ENCODE measurements at regions not wholly inside any gene's neighbourhood (a gene's known extent, or its start where the extent isn't known, plus 50 kb on each side); places are given as distances from the start of the nearest gene placed in this dataset.

DNA sequence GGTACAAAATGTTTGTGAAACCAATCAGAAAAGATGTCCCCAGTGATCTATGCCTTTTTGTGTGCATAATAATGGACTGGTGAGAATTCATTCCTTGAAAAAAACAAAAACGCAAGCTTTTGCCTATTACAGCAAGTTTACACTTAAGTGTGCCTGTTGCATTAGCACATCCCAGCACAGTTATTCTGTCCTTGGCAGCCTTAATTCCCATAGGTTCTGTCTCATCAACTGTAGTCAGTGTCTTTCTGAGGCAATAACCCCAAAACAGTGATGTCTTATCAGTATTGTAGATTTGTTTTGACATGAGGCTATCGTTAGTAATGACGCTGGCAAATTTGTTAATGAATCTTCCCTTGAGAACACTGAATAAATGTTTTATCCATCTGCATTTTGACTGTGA is 109.9 kb upstream of the KCTD3 start:
- TF ChIP-seq, protein P1, sequence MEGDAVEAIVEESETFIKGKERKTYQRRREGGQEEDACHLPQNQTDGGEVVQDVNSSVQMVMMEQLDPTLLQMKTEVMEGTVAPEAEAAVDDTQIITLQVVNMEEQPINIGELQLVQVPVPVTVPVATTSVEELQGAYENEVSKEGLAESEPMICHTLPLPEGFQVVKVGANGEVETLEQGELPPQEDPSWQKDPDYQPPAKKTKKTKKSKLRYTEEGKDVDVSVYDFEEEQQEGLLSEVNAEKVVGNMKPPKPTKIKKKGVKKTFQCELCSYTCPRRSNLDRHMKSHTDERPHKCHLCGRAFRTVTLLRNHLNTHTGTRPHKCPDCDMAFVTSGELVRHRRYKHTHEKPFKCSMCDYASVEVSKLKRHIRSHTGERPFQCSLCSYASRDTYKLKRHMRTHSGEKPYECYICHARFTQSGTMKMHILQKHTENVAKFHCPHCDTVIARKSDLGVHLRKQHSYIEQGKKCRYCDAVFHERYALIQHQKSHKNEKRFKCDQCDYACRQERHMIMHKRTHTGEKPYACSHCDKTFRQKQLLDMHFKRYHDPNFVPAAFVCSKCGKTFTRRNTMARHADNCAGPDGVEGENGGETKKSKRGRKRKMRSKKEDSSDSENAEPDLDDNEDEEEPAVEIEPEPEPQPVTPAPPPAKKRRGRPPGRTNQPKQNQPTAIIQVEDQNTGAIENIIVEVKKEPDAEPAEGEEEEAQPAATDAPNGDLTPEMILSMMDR (IDR thresholded peaks at IDR 0.05), result no peak
- no peaks in the 10 kb centered on the region for H3K9me3 Mint-ChIP-seq (ENCODE audit: low read depth)
- no peak overlapping the region for H3K4me3 Mint-ChIP-seq (ENCODE audit: unreplicated experiment)
- H3K4me1 Mint-ChIP-seq (ENCODE audit: low read depth), result no peaks in the 10 kb centered on the region
- DNase-seq (ENCODE audit: low spot score), result no peak
- no peaks in the 10 kb centered on the region for H3K36me3 Mint-ChIP-seq (ENCODE audit: low read depth)
- H3K27ac Mint-ChIP-seq (ENCODE audit: unreplicated experiment), result no peak overlapping the region
- peaks cover 27% of the 10 kb centered on the region for H3K27me3 Mint-ChIP-seq (ENCODE audit: low read depth)

DNA sequence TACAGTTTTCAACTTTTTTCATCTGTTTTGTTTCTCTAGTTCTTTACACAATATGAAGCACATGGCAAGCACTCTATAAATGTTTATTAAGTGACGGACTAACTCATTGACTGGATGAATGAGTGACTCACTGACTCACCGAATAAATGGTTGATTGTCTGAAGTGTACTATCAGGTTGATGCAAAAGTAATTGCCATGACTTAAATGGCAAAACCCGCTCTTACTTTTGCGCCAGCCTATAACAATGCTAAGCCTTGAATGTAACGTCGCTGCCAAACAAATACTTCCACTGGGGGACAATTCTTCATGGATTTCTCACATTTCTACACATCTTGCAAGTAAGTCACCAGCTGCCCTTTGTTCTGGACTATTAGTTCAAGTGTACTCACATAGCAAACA is 109.0 kb upstream of the KCTD3 start:
- Mint-ChIP-seq H3K4me3 (ENCODE audit: unreplicated experiment) (no peak overlapping the region), H3K4me1 (ENCODE audit: low read depth) (no peaks in the 10 kb centered on the region), H3K27ac (ENCODE audit: unreplicated experiment) (no peak overlapping the region), H3K9me3 (ENCODE audit: low read depth) (no peaks in the 10 kb centered on the region), H3K27me3 (ENCODE audit: low read depth) (peaks cover 26% of the 10 kb centered on the region), H3K36me3 (ENCODE audit: low read depth) (no peaks in the 10 kb centered on the region)
- TF ChIP-seq, protein P1 (IDR thresholded peaks at IDR 0.05), result no peak
- no peak for DNase-seq (ENCODE audit: low spot score)

DNA sequence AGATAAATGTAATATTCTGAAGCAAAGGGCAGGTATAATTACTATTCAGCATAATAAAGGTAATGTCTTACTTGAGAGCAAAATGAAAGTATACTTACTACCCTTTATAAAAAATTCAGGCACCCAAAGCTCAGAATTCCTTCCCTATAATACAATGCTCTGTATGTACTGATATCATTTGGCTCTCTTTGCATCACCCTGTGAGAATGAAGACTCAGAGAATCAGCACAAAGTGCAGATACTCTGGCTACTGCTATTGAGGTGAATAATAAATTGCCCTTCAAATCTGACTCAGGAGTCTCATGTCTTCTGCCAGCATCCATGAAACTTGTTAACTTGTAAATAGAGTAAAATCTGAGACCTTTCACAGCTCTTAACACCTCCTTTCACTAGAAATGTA is 108.5 kb upstream of the KCTD3 start:
- TF ChIP-seq, protein P1 (IDR thresholded peaks at IDR 0.05), result no peak
- Mint-ChIP-seq H3K4me3 (ENCODE audit: unreplicated experiment) (no peak overlapping the region), H3K36me3 (ENCODE audit: low read depth) (no peaks in the 10 kb centered on the region), H3K9me3 (ENCODE audit: low read depth) (no peaks in the 10 kb centered on the region), H3K4me1 (ENCODE audit: low read depth) (no peaks in the 10 kb centered on the region), H3K27me3 (ENCODE audit: low read depth) (peaks cover 22% of the 10 kb centered on the region), H3K27ac (ENCODE audit: unreplicated experiment) (no peak overlapping the region)
- no peak for DNase-seq (ENCODE audit: low spot score)

DNA sequence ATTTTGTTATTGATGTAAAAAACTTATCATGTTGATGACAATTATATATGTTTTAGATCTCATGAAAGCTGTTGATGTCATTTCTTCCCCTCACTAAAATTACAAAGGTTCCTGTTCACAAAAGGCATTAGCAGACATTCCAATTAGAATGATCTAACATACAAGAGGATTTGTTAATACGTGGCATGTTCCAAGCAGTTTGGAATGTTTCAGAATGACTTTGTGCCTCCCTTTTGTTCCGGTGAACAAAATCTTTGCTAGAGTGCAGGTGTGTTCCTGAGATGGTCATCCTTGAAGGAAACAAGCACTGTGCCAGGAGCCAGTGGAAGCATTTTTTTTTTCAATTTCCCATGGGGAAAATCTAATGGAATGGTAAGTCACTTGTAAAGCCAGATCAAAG is 108.0 kb upstream of the KCTD3 start:
- H3K4me1 Mint-ChIP-seq (ENCODE audit: low read depth), result no peaks in the 10 kb centered on the region
- peaks cover 21% of the 10 kb centered on the region for H3K27me3 Mint-ChIP-seq (ENCODE audit: low read depth)
- DNase-seq (ENCODE audit: low spot score), result no peak
- H3K9me3 Mint-ChIP-seq (ENCODE audit: low read depth), result no peaks in the 10 kb centered on the region
- no peak overlapping the region for H3K4me3 Mint-ChIP-seq (ENCODE audit: unreplicated experiment)
- H3K27ac Mint-ChIP-seq (ENCODE audit: unreplicated experiment), result no peak overlapping the region
- TF ChIP-seq, protein P1 (IDR thresholded peaks at IDR 0.05), result no peak
- H3K36me3 Mint-ChIP-seq (ENCODE audit: low read depth), result no peaks in the 10 kb centered on the region

DNA sequence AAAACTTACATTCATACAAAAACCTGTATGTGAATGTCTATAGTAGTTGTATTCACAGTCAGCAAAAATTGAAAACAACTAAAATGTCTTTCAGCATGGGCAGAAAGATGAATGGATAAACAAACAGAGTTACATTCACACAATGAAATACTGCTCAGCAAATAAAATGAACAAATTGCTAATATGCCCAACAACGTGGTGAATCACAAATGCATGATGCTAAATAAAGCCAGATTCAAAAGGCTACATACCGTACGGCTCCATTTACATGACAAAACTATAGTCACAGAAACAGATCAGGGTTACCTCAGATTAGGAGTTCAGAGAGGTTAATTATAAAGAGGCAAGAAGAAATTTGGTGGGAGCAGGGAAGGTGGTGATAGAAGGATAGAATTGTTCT is 100.7 kb upstream of the KCTD3 start:
- Mint-ChIP-seq H3K27ac (ENCODE audit: unreplicated experiment) (no peak overlapping the region), H3K36me3 (ENCODE audit: low read depth) (no peaks in the 10 kb centered on the region), H3K4me1 (ENCODE audit: low read depth) (no peaks in the 10 kb centered on the region), H3K9me3 (ENCODE audit: low read depth) (no peaks in the 10 kb centered on the region), H3K27me3 (ENCODE audit: low read depth) (peaks cover 9% of the 10 kb centered on the region), H3K4me3 (ENCODE audit: unreplicated experiment) (no peak overlapping the region)
- TF ChIP-seq, protein P1 (IDR thresholded peaks at IDR 0.05), result no peak
- DNase-seq (ENCODE audit: low spot score), result no peak
